ENCODE measurements at regions not wholly inside any gene's neighbourhood (a gene's known extent, or its start where the extent isn't known, plus 50 kb on each side); places are given as distances from the start of the nearest gene placed in this dataset.

DNA sequence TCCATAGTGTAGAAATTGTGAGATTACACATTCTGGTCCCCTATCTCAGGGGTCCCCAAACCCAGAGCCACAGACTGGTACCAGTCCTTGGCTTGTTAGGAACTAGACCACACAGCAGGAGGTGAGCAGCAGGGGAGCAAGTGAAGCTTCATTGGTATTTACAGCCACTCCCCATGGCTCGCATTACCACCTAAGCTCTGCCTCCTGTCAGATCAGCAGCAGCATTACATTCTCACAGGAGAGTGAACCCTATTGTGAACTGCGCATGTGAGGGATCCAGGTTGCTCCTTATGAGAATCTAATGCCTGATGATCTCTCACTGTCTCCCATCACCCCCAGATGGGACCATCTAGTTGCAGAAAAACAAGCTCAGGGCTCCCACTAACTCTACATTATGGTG, 229.7 kb upstream of the IRF2BP2 start:
- POLR2A ChIA-PET = no interaction called here
- no peak overlapping the region for H3K4me3 ChIP-seq (ENCODE audit: control extremely low read depth in 1 of 5, extremely low read depth in 1 of 5, insufficient read depth in 1 of 5, low read depth in 2 of 5, low read length in 4 of 5)
- ATAC-seq (ENCODE audit: low read depth) (no peak), DNase-seq (no peak)
- peaks cover 24 to 27% of the 10 kb centered on the region in 2 donors for H3K4me1 ChIP-seq (ENCODE audit: control insufficient read depth in 2 of 2, insufficient read depth in 2 of 2, low read length in 2 of 2)
- H2AFZ ChIP-seq (ENCODE audit: insufficient read depth, low read depth, low read length, poor library complexity, severe bottlenecking) = no peak overlapping the region
- peaks cover 31% of the 10 kb centered on the region for H3K4me1 Mint-ChIP-seq
- no peaks in the 10 kb centered on the region for H3K27me3 Mint-ChIP-seq
- no peak overlapping the region for H3K9ac ChIP-seq (ENCODE audit: low read length)
- H3K27me3 ChIP-seq (replicated peaks in 1 of 4; ENCODE audit: control extremely low read depth in 1 of 4, control insufficient read depth in 3 of 4, insufficient read depth in 4 of 4, low read length in 3 of 4) = no peaks in the 10 kb centered on the region
- no peak overlapping the region for H3K27ac Mint-ChIP-seq
- H4K20me1 ChIP-seq (ENCODE audit: control insufficient read depth, insufficient read depth, low read length, poor library complexity, severe bottlenecking) = no peaks in the 10 kb centered on the region
- H3K9me3 Mint-ChIP-seq (ENCODE audit: insufficient read depth) = no peaks in the 10 kb centered on the region
- no peaks in the 10 kb centered on the region for H3K9me3 ChIP-seq (ENCODE audit: control extremely low read depth in 1 of 3, control insufficient read depth in 2 of 3, insufficient read depth in 1 of 3, low read length in 2 of 3)
- TF ChIP-seq, protein P1, sequence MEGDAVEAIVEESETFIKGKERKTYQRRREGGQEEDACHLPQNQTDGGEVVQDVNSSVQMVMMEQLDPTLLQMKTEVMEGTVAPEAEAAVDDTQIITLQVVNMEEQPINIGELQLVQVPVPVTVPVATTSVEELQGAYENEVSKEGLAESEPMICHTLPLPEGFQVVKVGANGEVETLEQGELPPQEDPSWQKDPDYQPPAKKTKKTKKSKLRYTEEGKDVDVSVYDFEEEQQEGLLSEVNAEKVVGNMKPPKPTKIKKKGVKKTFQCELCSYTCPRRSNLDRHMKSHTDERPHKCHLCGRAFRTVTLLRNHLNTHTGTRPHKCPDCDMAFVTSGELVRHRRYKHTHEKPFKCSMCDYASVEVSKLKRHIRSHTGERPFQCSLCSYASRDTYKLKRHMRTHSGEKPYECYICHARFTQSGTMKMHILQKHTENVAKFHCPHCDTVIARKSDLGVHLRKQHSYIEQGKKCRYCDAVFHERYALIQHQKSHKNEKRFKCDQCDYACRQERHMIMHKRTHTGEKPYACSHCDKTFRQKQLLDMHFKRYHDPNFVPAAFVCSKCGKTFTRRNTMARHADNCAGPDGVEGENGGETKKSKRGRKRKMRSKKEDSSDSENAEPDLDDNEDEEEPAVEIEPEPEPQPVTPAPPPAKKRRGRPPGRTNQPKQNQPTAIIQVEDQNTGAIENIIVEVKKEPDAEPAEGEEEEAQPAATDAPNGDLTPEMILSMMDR (IDR thresholded peaks at IDR 0.05) = no peak
- TF ChIP-seq EZH2 (IDR thresholded peaks at IDR 0.05; ENCODE audit: borderline replicate concordance, insufficient read depth, low read depth, low read length, poor library complexity, severe bottlenecking) = no peak
- intact Hi-C loops (cut with micrococcal nuclease) = loop anchor here (5.0 to 10.0 kb wide), 4 partner anchors 43 to 243 kb away; partner anchors contain the start of gene IRF2BP2
- H3K36me3 ChIP-seq (replicated peaks in 1 of 2; ENCODE audit: control extremely low read depth in 1 of 2, control insufficient read depth in 1 of 2, extremely low read depth in 1 of 2, insufficient read depth in 2 of 2, low read length in 1 of 2) = no peaks in the 10 kb centered on the region
- H3K4me3 Mint-ChIP-seq = no peak overlapping the region
- WGBS (ENCODE audit: insufficient coverage) = 100% methylated on average over 1 of the region's 2 CpGs
- no peaks in the 10 kb centered on the region for H3K79me2 ChIP-seq (ENCODE audit: control insufficient read depth, insufficient read depth, low read length)
- CTCF ChIA-PET = interaction anchor here (0.8 kb wide), 1 partner anchor 352 kb away, joined by 3 read pairs; no protein-coding TSS in a partner anchor
- H3K27ac ChIP-seq (ENCODE audit: low read length in 2 of 2) = no peak overlapping the region
- H3K4me2 ChIP-seq (replicated peaks; ENCODE audit: low read depth, low read length, poor library complexity, severe bottlenecking) = no peak overlapping the region

DNA sequence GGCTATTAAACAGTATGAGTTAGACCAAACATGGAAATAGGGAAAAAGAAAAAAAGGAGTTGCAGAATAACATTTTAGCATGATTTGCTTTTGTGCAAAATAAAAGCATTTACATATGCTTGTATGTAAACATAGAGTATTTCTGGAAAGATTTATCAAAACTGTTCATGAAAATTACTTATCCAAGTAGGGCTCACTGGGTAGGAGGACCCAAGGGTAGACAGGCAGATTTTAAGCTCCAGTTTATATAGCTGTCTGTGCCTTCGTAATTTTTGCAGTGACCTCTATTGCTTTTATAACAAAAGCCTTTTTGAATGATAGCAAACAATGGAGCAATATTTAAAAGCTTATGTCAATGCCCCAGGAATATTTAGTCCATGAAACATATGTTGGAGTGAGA, 228.8 kb upstream of the IRF2BP2 start:
- ChIA-PET CTCF (interaction anchor here (0.6 to 1.0 kb wide), 2 partner anchors 247 to 343 kb away, joined by 3 read pairs; no protein-coding TSS in a partner anchor), POLR2A (no interaction called here)
- peaks cover 19 to 21% of the 10 kb centered on the region in 2 donors for H3K4me1 ChIP-seq (ENCODE audit: control insufficient read depth in 2 of 2, insufficient read depth in 2 of 2, low read length in 2 of 2)

More for the DNA sequence above, 228.8 kb upstream of the IRF2BP2 start:
- Histone ChIP-seq H3K4me3 (ENCODE audit: control extremely low read depth in 1 of 5, extremely low read depth in 1 of 5, insufficient read depth in 1 of 5, low read depth in 2 of 5, low read length in 4 of 5) (no peak overlapping the region), H3K27ac (ENCODE audit: low read length in 2 of 2) (no peak overlapping the region), H3K9ac (ENCODE audit: low read length) (no peak overlapping the region), H3K9me3 (ENCODE audit: control extremely low read depth in 1 of 3, control insufficient read depth in 2 of 3, insufficient read depth in 1 of 3, low read length in 2 of 3) (peaks cover 0 to under 1% (median 0%) of the 10 kb centered on the region in 3 donors), H3K79me2 (ENCODE audit: control insufficient read depth, insufficient read depth, low read length) (no peaks in the 10 kb centered on the region), H3K4me2 (replicated peaks; ENCODE audit: low read depth, low read length, poor library complexity, severe bottlenecking) (no peak overlapping the region), H4K20me1 (ENCODE audit: control insufficient read depth, insufficient read depth, low read length, poor library complexity, severe bottlenecking) (no peaks in the 10 kb centered on the region), H3K27me3 (replicated peaks in 1 of 4; ENCODE audit: control extremely low read depth in 1 of 4, control insufficient read depth in 3 of 4, insufficient read depth in 4 of 4, low read length in 3 of 4) (no peaks in the 10 kb centered on the region), H3K36me3 (replicated peaks in 1 of 2; ENCODE audit: control extremely low read depth in 1 of 2, control insufficient read depth in 1 of 2, extremely low read depth in 1 of 2, insufficient read depth in 2 of 2, low read length in 1 of 2) (no peaks in the 10 kb centered on the region), H2AFZ (ENCODE audit: insufficient read depth, low read depth, low read length, poor library complexity, severe bottlenecking) (no peak overlapping the region)
- intact Hi-C loops (cut with micrococcal nuclease) = no loop called here
- Mint-ChIP-seq H3K4me3 (no peak overlapping the region), H3K9me3 (ENCODE audit: insufficient read depth) (no peaks in the 10 kb centered on the region), H3K27me3 (no peaks in the 10 kb centered on the region), H3K27ac (no peak overlapping the region), H3K4me1 (peaks cover 23% of the 10 kb centered on the region)
- ATAC-seq (ENCODE audit: low read depth) (no peak), DNase-seq (no peak)
- WGBS (ENCODE audit: insufficient coverage) = no CpG with 5 or more reads among the region's 1 CpG
- TF ChIP-seq, protein P1 (IDR thresholded peaks at IDR 0.05) = no peak
